Thyroid gland (tissue), 4 donors: ENCODE measurements at regions not wholly inside any gene's neighbourhood (a gene's known extent, or its start where the extent isn't known, plus 50 kb on each side); places are given as distances from the start of the nearest gene placed in this dataset.

Experiments used
- CTCF ChIP-seq, 6 experiments: fragments of 200-600 bp in 3 of 6; fragments of 450-650 bp in 3 of 6; sonication (generic) in 3 of 6; IDR thresholded peaks; one replicate each; pipeline ENCODE4 v1.5.1; 2016 to 2019; ENCODE audit warnings: antibody characterized with exemption in 6 of 6, mild to moderate bottlenecking in 2 of 6, inconsistent platforms in 1 of 6, moderate library complexity in 1 of 6
- POLR2A ChIP-seq, 2 donors: fragments of 450-650 bp; IDR thresholded peaks; one replicate each; pipeline ENCODE4 v1.6.1; 2017; ENCODE audit warnings: antibody characterized with exemption in 2 of 2, mild to moderate bottlenecking in 2 of 2, moderate library complexity in 1 of 2

- TF ChIP-seq CTCF (IDR thresholded peaks at IDR 0.05) (no peak), POLR2A (IDR thresholded peaks at IDR 0.05) (no peak)
Measured at GRCh38 chr7:36036590-36036989, 116.5 kb upstream of the EEPD1 start.
